ENCODE measurements at regions not wholly inside any gene's neighbourhood (a gene's known extent, or its start where the extent isn't known, plus 50 kb on each side); places are given as distances from the start of the nearest gene placed in this dataset.
"Not testable (repeated sequence)": the region's sequence is repeated elsewhere in the genome, so short reads cannot be mapped to it uniquely, and the experiment has no call there.

DNA sequence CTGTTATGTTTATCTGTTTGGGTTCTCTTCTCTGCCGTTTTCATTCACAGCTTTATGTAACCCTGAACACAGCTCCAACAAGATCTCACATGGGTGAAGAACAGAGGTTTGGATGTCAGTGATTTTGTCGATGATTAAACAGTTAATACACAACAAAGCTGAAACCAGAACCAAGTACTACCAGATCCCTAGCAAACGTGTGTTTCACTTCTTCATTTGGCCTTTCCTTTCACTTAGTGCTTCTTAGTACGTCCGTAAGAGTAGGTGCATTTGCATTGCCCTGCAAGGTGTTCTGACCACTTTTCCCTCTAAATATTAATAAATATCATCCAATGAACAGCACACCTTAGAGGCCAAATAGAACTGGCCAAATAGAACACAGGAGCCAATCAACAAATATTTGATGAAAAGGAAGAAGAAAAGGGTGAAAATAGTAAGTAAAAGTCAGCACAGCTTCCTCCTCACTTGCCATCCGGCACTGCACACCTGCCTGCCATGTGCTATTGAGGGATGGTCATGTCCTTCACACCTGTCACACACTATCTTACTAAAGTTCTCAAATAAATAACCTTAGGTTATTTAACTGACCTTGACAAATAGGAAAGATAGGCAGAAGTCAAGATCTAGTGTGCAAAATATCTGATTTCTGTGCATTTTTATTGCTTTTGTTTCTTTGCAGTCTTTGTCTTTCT, 252.6 kb upstream of the ANKRD30A start:
- peak; percentile 12 for DNase-seq (ENCODE audit: low spot score)

DNA sequence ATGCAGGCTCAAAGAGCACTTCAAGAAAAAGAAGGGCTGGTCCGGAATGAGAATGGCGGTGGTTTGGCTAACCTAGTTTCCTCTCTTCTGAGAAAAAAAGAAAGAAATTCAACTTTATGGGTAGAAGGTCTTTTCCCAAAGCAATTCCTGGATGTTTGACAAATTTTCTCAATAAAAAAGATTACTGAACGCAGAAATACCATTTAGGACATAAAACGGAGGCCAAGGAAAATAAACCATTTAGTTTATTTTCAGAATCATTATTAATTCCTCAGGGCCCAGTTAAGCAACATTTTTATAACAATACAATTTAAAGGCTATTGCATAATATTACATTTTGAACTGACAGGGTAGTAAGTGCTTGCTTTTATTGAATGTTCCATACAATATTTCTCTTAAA, 284.6 kb upstream of the ANKRD30A start:
- no peak for DNase-seq (ENCODE audit: low spot score)

DNA sequence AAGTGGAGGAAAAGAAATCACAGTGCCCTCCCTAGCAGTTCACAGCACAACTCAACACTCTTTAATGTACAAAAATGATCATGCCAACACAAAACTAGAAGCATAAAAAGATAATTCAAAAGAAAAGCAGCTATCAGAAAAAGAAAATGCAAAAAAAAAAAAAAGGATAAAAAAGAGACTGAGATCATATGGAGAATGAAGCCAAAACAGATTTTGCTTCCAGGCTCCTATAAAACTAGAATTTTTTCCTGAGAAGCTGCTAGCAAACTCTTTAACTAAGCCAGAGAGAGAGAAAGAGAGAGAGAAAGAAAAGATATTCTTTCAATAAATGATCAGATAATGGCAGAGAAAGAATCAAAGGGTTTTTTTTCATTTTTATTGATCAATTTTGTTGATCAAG, 288.0 kb upstream of the ANKRD30A start:
- no peak for DNase-seq (ENCODE audit: low spot score)

DNA sequence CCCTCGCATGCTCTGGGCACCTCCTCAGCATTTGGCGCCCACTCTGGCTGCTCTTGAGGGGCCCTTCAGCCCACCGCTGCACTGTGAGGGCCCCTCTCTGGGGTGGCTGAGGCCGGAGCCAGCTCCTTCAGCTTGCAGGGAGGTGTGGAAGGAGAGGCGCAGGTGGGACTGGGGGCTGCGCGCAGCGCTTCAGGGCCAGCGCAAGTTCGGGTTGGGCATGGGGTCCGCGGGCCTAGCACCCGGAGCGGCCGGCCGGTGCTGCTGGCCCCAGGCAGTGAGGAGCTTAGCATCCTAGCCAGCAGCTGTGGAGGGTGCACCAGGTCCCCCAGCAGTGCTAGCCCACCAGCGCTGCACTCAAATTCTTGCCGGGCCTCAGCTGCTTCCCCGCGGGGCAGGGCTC, 305.6 kb upstream of the ANKRD30A start:
- no peak for DNase-seq (ENCODE audit: low spot score)

DNA sequence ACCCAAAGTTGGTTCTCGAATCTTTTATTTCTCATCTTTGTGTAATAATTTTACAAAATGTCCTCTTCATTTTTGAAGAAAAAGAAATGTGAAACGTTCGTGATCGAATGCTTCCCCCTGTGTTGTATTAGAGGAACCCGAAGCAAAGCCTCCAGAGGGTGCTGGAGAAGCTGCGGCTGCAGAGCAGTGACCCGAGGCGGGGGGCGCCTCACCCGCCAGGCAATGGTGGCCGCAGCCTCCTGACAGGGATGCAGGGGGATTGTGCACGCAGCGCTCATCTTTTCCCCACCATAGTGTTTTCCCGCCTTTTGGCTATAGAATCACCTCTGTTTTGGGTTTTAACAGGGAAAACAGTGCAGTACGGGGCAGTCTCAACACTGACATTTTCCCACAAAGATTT, 307.5 kb upstream of the ANKRD30A start:
- no peak for DNase-seq (ENCODE audit: low spot score)

DNA sequence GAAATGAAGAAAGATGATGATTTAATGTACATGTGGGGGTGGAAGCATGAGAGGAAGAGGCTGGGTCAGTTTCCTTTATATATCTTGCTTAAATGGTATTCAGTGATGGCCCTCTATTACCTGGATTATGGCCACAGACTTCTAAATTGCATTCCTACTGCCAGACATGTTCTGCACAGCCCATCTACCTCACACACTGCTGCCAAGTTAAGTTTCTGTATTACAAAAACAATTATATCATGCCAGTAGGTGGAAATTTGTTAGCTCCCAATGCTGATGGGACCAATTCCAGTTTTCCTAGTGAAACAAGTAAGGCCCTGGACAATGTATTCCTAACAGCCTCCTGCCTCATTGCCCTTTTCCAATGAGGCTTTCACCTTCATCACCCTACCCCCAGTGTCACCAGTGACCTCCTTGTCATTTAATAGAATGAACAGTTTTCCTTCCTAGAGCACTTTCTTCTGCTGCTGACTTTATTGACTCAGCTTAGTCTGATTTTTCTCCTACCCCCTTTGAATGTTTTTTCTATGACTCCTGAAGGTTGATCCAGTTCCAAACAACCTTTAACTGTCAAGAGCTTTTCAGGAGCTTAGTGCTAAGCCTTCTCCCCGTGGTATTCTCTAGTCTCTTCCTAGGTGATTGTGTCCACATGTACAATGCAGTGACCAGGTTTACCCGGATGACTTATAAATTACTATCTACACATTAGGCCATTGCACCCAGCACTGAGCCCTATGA, 316.6 kb upstream of the ANKRD30A start:
- no peak for DNase-seq (ENCODE audit: low spot score)

DNA sequence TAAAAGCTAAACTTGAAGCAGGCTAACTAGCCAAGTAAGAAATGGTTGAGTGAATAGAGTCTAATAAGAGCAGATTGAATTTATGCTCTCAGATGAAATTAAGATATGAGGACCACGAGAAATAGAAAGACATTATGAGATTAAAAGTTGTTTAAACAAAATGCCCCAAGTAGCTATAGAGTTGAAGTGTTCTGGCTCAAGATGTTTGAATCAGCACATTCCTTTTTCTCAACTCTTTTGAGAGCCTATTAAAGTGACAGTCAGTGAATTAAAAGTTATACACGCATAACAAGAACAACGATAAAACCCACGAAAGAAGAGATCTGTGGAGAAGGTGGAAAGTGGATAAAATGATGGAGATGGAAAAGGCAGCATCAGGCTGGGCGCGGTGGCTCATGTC, 322.2 kb upstream of the ANKRD30A start:
- DNase-seq (ENCODE audit: low spot score): no peak

DNA sequence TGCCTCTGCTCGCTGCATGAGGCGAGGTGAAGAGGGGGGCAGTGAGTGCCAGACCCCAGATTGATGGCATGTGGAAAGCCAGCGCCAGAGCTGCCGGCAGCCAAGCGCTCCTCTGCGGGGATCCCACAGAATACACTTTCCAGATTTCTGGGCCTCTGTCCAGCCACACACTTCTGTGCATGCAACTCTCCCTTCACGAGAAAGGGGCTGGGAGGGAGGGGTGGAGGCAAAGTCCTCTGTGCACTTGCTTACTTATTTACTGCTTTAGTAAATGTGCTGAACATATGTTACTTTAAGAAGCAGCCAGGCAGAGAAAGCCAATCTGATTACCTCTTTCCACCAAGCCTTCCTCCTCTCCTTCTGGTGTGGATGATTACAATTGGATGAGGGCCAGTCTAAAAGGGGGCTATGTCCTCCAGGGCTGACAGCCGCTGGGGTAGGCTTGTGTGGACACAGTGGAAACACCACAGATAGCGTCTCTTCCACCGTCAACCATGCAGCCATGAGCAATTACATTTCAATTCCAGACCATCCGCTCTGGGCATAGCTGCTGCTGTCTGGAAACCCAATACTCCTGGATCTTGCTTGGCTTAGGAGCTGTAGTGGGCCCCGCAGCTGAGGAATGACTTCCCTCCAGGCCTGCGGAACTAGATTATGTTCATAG, 322.8 kb upstream of the ANKRD30A start:
- no peak for DNase-seq (ENCODE audit: low spot score)

DNA sequence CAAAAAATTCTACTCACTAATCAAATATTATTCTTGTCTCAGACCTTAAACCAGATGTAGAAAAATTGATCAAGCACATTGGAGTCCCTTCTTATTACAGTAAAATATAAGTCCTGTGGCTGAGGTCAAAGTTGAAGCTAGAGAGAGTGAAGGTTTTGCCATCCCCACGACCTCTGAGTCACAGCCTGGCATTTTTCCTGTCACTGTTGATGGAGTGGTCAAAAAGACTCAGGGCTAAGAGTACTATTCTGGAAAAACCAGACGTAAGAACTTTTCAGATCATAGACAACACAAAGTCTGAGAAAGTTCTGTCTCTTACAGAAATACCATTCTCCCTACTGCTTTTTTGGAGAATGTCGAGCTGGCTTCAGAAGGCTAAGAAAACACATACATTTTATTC, 323.7 kb upstream of the ANKRD30A start:
- DNase-seq (ENCODE audit: low spot score): no peak

DNA sequence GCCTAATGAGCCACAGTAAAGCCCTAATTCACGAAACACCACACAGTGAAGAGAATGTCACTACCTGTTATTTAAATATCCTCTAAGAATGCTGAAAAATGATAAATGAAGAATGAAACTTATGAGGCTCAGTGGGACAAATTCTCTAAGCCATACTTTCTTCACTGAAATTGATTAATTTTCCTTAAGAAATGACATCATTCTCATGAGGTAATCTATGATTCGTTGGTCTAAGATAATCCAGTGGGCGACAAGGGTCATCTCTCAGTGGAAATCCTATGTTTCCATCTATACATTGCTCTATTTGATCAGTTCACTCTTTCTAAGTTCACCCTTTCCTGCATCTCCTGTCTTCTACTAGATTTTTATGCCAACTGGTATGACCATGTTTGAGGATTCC, 330.4 kb upstream of the ANKRD30A start:
- DNase-seq (ENCODE audit: low spot score): no peak

DNA sequence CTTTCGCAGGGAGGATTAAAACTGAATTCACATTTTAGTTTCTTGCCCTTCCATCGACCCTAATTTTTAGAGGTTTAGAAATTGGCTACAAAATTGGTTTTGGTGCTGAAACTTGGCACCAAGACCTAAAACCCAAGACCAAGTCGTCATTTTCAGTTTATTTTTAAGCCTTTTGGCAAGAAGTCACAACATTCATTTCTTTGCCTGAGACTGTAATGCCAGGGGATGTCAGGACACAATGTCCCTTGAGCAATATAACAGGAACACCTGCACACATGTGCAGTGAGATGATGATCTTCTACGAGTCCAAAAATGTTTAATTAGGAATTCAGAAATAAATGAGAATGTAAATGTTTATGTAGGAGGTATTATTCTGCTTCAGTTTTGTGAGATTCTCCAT, 335.4 kb upstream of the ANKRD30A start:
- DNase-seq (ENCODE audit: low spot score): no peak

DNA sequence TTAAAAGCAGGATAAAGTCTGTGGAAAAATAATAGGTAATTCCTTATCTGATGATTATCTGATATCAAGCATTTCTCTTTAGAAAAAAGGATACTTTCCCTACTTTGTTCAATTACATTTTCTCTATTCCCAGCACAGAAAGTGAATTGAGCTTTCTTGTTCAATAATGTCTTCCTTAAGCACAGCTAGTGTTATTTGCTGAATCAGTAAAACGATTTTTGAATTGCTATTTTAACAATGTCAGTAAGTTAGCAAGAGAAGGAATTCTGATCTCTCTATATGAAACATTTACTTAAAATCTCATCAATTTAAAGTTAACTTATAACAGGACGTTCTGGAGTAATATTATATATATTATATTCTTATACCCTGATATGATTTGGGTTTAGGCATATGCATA, 337.2 kb upstream of the ANKRD30A start:
- no peak for DNase-seq (ENCODE audit: low spot score)

DNA sequence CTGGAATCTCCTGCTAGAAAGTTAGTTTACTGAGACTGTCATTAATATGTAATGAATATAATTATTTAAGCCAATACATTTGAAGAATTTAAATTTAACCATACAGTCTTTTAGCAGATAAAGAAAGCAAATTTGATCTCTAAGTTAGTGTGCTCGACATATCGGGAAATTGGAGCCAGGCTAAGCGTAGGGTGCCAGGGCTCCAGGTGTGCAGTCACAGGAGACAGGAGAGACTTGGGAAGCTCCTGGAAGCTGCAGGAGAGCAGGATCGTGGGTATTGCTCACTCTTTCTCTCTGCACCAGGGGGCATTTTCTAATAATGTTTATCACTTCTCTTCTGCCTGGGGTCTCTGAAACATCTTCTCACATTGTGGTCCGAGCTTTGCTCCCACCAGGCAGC, 342.0 kb upstream of the ANKRD30A start:
- DNase-seq (ENCODE audit: low spot score): no peak

DNA sequence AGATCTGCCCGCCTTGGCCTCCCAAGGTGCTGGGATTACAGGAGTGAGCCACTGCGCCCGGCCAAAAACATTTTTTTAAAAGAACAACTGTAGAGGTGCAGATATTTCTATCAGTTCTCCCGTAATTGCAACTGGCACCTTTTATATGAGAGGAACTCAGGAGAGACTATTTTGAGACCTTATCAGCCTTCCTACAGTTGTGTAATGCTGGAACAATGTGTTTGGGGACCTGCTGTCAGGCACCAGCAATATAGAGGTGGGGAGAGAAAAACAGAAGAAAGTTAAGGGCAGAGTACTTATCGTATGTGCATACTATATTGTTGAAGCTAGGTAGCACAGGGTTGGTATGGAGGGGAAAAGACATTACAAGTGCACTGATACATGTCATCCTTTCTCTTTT, 343.8 kb upstream of the ANKRD30A start:
- no peak for DNase-seq (ENCODE audit: low spot score)

DNA sequence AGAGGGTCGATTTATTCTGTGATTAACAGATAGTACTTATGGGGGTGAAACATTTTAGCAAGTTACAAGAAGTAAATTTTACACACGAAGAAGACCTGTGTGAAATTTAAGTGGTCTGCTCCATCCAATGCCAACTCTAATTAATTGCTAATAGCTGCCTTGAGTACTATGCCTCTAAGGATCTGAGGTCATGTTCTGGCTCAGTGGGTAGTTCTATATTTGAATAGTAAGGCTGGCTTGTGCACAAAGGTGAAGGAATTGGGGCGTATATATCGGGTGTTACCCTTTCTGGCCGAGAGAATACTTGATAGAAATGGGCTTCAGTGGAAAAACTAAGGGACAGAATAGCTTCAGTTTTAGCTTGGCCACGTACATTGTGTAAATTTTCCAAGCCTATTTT, 345.2 kb upstream of the ANKRD30A start:
- no peak for DNase-seq (ENCODE audit: low spot score)

DNA sequence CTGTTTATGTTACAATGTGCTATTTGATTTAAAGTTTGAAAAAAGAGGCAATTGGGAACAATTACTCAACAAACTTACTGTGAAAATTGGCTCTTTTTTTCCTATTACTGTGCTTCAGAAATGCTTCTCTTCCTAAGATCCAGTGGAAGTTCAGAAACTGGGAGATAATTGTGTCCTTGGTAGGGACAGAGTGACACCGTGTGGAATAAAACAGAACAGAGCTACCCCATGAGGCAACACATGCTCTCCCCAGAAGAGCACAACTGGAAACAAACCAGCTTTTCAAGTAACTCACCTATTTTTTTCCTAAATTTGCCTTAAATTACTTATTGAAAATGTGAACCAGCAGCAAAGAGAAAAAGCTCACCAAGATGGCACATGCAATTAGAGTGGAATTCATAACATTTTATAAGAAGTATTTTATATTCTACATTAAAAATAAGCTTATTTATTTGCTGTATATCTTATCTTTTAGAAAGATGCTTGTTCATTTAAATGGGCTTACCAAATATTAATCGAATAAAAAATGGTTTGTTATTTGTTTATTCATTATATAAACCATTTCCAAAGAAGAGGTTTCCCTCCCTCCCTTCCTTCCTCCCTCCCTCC, 346.1 kb upstream of the ANKRD30A start:
- DNase-seq (ENCODE audit: low spot score): peak; percentile 21

DNA sequence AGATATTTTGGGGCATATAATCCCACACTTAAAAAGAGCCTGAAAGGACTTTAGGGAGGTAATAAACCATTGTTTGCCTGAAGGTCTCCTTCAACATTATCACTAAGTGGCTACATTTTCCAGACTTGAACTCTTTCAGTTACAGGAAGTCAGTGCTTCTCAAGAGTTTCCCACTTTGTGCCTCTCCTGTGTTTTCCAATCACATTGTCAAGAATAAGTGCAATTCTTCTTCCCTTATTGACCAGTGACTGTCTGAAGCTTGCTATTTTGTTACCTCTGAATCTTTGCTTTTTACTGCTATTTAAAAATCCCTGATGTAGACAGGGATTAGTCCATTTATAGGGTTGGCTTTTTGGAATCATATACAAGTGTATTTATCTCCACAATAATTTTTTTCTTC, 346.7 kb upstream of the ANKRD30A start:
- DNase-seq (ENCODE audit: low spot score): no peak

DNA sequence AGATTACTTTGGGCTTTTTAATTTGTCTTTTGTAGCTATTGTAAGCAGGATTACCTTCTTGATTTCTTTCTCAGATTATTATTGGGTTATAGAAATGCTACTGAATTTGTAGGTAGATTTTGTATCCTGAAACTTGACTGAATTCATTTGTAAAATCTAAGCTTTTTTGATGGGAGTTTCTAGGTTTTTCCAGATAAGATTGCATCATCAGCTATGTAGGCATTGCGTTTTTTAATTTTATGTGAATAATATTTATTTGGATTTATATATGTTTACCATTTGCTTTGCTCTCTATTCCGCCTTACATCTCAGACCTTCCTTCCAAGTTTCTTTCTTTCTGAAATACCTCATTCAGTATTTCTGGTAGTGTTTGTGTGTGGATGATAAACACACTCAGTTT, 351.7 kb upstream of the ANKRD30A start:
- DNase-seq (ENCODE audit: low spot score): no peak

DNA sequence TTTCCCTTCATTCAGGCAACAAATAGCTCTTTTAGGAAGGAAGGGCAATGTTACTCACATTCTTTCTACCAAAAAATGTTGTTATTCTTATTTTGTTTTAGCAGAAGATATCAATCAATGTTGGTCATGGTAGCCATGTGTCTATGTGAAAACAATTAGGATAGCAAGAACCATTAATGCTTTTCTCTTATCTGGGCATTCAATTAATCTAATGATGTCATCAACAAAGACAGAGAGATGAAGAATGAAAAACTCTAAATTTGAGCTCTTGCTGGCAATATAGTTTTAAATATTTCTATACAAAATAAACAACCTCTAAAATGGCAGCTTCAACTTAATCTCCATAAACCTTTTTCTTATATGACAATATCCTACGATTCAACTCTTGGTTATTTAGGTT, 353.7 kb upstream of the ANKRD30A start:
- DNase-seq (ENCODE audit: low spot score): no peak

DNA sequence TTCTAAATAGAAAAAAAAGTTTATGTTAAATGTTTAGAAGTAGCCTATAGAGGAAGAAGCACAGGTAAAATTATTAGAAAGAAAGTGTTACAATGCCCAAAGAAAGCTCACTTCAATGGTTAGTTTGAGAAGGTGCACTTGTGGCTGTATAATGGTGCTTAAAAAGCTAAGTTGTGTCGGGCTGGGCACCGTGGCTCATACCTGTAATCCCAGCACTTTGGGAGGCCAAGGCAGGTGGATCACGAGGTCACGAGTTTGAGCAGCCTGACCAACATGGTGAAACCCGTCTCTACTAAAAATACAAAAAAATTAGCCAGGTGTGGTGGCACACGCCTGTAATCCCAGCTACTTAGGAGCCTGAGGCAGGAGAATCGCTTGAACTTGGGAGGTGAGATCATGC, 355.7 kb upstream of the ANKRD30A start:
- DNase-seq (ENCODE audit: low spot score): not testable (repeated sequence)

DNA sequence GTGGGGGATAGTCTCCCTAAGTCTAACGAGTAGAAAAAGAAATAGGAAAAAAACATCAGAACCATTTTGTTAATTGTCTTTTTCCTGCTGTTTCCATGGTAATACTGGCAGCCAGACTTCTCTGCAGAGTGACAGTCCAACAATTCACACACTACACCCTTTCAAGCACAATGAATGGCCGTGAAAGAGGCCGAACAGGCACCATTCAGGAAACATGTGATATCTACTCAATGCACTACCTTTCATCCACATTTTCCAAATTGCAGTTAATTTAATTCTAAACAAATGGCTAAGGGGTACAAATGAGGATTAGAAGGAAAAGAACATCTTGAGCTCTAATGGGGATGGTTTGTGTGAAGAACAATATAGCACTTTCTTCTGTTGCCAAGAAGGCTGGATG, 358.5 kb upstream of the ANKRD30A start:
- DNase-seq (ENCODE audit: low spot score): no peak

DNA sequence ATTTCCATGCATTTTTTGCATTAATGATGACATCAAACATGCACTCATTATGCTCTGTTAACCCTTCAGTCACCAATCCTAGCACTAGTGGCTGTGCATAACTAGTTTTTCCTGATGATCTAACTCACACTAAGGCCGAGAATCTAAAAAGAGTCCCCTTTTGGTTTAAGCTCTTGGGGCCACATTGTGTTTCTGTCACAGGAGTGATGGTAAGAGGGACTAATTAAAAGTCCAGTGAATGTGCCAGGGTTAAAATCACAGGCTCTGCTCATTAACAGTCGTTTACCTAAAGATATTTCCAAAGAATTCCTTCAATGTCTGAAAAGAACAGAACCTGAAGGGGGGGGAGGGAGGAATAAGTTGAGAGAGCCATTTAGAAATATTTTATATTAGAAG, 359.0 kb upstream of the ANKRD30A start:
- no peak for DNase-seq (ENCODE audit: low spot score)

DNA sequence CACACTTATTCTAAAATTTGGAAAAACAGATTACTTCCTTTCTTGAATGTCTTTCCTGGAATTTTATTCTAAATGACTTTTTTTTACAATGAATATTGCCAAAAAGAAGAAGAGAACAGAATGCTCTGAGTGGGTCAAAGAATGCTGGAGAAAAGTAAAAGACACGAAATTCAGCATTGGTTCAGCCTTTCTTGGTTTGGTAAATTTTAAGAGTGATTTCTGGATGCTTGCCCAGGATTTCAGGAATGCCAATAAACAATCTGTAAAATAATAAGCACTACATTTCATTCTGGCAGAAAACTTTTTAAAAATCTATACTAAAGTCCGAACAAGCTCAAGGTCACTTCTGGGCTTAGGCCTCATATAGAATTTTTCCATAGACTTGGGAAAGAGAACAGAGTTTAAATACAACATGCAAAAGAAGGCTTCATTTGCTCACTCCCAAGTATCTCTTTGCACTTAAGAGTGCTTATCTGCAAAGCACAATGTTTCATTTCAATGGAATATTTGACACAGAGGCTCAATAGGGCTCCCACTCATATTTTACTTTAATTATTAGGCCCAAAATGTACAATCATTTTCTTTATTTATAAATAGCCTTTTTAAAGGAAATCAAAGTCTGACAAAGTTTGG, 359.5 kb upstream of the ANKRD30A start:
- DNase-seq (ENCODE audit: low spot score): no peak

Measured in NAMALWA (cell line).